NCI-H1048 (cell line): ENCODE measurements at regions not wholly inside any gene's neighbourhood (a gene's known extent, or its start where the extent isn't known, plus 50 kb on each side); places are given as distances from the start of the nearest gene placed in this dataset.
"Not testable (repeated sequence)": the region's sequence is repeated elsewhere in the genome, so short reads cannot be mapped to it uniquely, and the experiment has no call there.

Experiments used
- DNase-seq: peaks from one replicate; lab custom pipeline; 2025; lab: John Stamatoyannopoulos, UW

- no peak for DNase-seq
Observed at GRCh38 chr5:99901972-99902371, 633.2 kb upstream of the FAM174A start.

GRCh38 chr5:99900302-99900852 lies 634.8 kb upstream of the FAM174A start:
- no peak for DNase-seq

- DNase-seq, result no peak
Observed at GRCh38 chr5:99879791-99880511, 655.2 kb upstream of the FAM174A start.

GRCh38 chr5:99878830-99879229 lies 656.3 kb upstream of the FAM174A start:
- DNase-seq, result no peak

GRCh38 chr5:99866740-99867139 lies 668.4 kb upstream of the FAM174A start:
- no peak for DNase-seq

- DNase-seq, result no peak
Observed at GRCh38 chr5:99865159-99865558, 670.0 kb upstream of the FAM174A start.

GRCh38 chr5:99835791-99836190 lies 699.4 kb upstream of the FAM174A start:
- no peak for DNase-seq

- DNase-seq, result no peak
Observed at GRCh38 chr5:99827136-99827535, 708.0 kb upstream of the FAM174A start.

- DNase-seq, result no peak
Observed at GRCh38 chr5:99817796-99818195, 717.4 kb upstream of the FAM174A start.

GRCh38 chr5:99814321-99815063 lies 720.7 kb upstream of the FAM174A start:
- DNase-seq, result no peak

- no peak for DNase-seq
Observed at GRCh38 chr5:99808657-99809230, 726.4 kb upstream of the FAM174A start.

GRCh38 chr5:99807346-99807745 lies 727.8 kb upstream of the FAM174A start:
- no peak for DNase-seq

- DNase-seq, result no peak
Observed at GRCh38 chr5:99795031-99795430, 740.1 kb upstream of the FAM174A start.

- DNase-seq, result no peak
Observed at GRCh38 chr5:99788482-99788881, 746.7 kb upstream of the FAM174A start.

- DNase-seq, result no peak
Observed at GRCh38 chr5:99775189-99775588, 760.0 kb upstream of the FAM174A start.

GRCh38 chr5:99773290-99773689 lies 761.9 kb upstream of the FAM174A start:
- DNase-seq, result no peak

GRCh38 chr5:99771296-99771695 lies 763.9 kb upstream of the FAM174A start:
- no peak for DNase-seq

GRCh38 chr5:99765011-99765410 lies 770.2 kb upstream of the FAM174A start:
- no peak for DNase-seq

- no peak for DNase-seq
Observed at GRCh38 chr5:99763021-99763774, 772.0 kb upstream of the FAM174A start.

- no peak for DNase-seq
Observed at GRCh38 chr5:99747342-99747741, 787.8 kb upstream of the FAM174A start.

- DNase-seq, result not testable (repeated sequence)
Observed at GRCh38 chr5:99733146-99733545, 802.0 kb upstream of the FAM174A start.

GRCh38 chr5:99730653-99731052 lies 801.8 kb upstream of the CHD1 start:
- DNase-seq, result not testable (repeated sequence)
